LNCaP clone FGC (cell line): ENCODE measurements at regions not wholly inside any gene's neighbourhood (a gene's known extent, or its start where the extent isn't known, plus 50 kb on each side); places are given as distances from the start of the nearest gene placed in this dataset.

Experiments
- DNase-seq: peaks from one replicate; pipeline ENCODE4 v3.0.0-alpha.2; 2011; ENCODE audit warnings: low read depth
- H3K4me3 ChIP-seq: 2 replicates; pipeline ENCODE4 v1.5.1; 2011; ENCODE audit warnings: mild to moderate bottlenecking, low read depth, low read length, control low read depth
- TF ChIP-seq, protein P1 (sequence below): IDR thresholded peaks from 2 replicates; pipeline ENCODE4 v1.5.1; 2012; ENCODE audit warnings: mild to moderate bottlenecking; ENCODE audit not compliant: control insufficient read depth, insufficient read depth; ENCODE audit errors: extremely low read depth

DNA sequence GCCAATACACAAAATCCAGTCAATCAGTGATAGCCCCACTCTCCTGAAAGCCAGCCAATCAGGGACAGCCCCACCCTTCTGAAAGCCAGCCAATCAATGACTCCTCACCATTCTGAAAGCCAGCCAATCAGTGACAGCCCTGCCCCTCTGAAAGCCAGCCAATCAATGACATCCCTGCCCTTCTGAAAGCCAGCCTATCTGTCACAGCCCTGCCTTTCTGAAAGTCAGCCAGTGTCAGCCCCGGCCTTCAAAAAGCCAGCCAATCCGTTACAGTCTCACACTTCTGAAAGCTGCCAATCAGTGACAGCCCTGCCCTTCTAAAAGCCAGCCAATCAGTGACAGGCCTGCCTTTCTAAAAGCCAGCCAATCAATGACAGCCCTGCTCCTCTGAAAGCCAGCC is 95.9 kb upstream of the HDAC4 start:
- no peak for DNase-seq
- no peak overlapping the region for H3K4me3 ChIP-seq
- TF ChIP-seq, protein P1, sequence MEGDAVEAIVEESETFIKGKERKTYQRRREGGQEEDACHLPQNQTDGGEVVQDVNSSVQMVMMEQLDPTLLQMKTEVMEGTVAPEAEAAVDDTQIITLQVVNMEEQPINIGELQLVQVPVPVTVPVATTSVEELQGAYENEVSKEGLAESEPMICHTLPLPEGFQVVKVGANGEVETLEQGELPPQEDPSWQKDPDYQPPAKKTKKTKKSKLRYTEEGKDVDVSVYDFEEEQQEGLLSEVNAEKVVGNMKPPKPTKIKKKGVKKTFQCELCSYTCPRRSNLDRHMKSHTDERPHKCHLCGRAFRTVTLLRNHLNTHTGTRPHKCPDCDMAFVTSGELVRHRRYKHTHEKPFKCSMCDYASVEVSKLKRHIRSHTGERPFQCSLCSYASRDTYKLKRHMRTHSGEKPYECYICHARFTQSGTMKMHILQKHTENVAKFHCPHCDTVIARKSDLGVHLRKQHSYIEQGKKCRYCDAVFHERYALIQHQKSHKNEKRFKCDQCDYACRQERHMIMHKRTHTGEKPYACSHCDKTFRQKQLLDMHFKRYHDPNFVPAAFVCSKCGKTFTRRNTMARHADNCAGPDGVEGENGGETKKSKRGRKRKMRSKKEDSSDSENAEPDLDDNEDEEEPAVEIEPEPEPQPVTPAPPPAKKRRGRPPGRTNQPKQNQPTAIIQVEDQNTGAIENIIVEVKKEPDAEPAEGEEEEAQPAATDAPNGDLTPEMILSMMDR = no peak

DNA sequence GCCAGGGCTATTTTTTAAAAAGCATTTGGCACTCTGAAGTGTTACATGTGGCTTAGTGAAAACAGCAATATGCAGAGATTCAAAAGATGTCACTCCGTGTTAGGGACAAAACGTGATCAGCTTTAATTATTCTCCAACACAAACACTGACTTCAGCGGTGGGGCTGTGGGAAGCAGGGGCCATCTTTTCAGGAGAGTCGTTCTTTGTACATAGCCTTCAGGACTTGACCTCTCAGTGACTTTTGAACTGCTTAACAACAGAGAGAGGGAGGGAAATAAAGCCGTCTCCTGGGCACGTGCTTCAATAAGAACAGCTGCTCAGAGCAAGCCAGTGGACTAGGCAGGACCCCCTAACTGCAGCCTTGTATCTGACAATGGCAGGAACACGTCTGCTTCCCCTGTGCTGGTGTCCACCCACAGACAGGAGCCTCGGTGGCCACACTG is 95.0 kb upstream of the HDAC4 start:
- H3K4me3 ChIP-seq = no peak overlapping the region
- TF ChIP-seq, protein P1 = no peak
- no peak for DNase-seq

DNA sequence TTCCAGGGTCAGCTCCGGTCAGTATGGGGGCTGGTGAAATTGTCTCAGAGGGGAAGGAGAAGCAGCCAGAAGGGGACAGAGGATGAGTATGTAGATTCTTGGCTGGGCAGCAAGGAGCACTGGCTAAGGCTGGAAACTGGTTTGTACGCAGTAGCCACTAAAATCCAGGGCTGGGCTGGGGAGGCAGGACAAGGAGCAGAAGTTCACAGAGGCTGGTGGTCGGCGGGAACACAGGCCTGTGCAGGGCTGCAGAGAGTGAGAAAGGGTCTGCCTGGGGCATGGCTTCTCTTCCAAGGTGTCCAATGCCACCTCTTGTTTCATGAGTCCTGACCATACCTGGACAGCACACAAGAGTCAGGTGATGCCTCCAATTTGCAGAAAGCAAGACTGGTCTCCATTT is 94.4 kb upstream of the HDAC4 start:
- DNase-seq = no peak
- H3K4me3 ChIP-seq = no peak overlapping the region
- TF ChIP-seq, protein P1 = no peak

DNA sequence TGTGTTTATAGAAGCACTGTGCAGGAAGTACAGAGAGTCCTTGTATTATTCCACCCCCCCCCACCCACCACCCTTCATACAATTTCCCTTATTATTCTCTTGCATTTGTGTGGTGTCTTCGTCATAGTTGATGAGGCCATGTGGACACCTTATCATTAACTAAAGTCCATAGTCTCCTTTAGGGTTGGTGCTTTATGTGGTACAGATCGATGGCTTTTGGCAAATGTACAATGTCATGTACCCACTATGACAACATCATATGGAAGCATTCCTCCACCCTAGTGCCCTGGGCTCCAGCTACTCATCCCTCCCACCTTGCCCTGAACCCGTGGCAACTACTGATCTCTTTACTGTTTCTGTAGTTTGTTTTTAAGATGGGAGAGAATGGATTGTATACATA is 93.8 kb upstream of the HDAC4 start:
- DNase-seq = no peak
- H3K4me3 ChIP-seq = no peak overlapping the region
- TF ChIP-seq, protein P1 = no peak

- TF ChIP-seq, protein P1 = no peak
- no peak overlapping the region for H3K4me3 ChIP-seq
- no peak for DNase-seq
Observed at GRCh38 chr2:239489481-239489880, 88.7 kb upstream of the HDAC4 start.

GRCh38 chr2:239488125-239488524 is 87.3 kb upstream of the HDAC4 start:
- H3K4me3 ChIP-seq = no peak overlapping the region
- TF ChIP-seq, protein P1 = no peak
- DNase-seq = no peak

DNA sequence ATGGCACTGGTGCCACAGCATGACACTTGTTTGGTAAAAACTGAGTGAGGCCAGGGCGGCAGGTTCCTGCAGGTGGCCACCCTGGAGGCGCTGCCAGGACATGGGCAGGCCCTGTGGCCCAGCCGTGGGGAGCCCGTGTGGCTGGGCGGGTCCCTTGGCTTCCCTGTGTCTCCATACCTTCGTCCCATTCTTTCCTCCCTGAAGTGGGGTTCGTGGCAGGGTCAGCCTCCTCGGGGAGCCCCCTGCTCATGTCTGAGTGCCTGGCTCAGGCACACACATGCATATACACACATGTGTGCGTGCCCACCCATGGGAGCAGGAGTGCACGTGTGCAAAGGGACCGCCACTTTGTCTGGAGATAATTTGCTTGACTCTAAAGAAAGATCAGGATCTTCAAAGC is 86.5 kb upstream of the HDAC4 start:
- no peak overlapping the region for H3K4me3 ChIP-seq
- TF ChIP-seq, protein P1 = no peak
- DNase-seq = no peak
